ENCODE measurements at regions not wholly inside any gene's neighbourhood (a gene's known extent, or its start where the extent isn't known, plus 50 kb on each side); places are given as distances from the start of the nearest gene placed in this dataset.

GRCh38 chr18:76771192-76771799 lies 51.1 kb upstream of the ZNF236 start:
- DNase-seq (ENCODE audit: low read depth): no peak

DNA sequence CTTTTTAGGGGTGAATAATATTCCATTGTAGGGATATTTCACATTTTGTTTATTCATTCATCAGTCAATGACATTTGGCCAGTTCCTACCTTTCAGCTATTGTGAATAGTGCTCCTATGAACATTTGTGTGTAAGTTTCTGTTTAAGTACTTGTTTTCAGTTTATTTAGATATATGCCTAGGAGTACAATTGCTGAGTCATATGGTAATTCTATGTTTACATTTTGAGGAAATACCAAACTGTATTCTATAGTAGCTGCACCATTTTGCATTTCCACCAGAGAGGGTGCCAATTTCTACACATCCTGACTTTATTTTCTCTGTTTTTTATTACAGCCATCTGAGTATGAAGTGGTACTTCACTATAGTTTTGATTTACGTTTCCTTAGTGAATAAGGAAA lies 54.4 kb upstream of the ZNF236 start:
- no peak for DNase-seq (ENCODE audit: low read depth)

DNA sequence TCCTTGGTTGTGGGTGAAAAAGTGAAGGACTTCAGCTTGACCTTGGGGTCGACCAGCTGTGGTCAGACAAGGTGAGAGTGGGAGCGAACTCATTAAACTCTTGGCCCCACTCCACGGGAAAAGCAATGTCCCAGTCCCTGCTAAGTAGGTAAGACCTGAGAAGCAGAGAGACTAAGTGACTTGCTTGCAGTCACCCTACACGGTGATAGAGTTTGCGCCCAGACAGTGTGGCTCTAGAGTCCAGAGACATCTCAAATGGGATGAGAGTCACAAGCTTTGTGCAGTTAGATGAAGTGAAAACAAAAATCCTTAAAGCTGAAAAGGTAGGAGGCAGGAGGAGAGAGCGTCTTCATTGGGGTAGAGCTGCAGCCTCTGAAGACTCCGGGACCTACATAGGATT lies 55.9 kb upstream of the ZNF236 start:
- DNase-seq (ENCODE audit: low read depth): no peak

DNA sequence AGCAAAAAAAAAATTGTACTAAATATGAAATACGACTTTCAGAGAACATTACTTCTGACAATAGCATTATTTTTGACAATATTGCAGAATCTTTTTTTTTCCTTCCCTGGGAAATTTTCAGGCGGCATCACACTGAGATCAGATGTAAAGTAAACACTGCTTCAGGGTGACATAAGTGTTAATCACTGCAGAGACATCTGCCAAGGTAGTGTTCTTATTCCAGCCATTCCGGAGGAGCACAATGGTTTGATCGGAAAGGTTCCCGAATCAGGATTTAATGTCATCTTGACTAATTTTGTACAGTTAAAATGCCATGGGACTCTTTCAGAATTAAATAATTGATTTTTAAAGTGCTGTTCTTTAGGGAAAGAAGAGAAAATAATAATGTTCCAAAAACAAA lies 56.7 kb upstream of the ZNF236 start:
- no peak for DNase-seq (ENCODE audit: low read depth)

GRCh38 chr18:76764291-76764901 lies 58.0 kb upstream of the ZNF236 start:
- DNase-seq (ENCODE audit: low read depth): no peak

DNA sequence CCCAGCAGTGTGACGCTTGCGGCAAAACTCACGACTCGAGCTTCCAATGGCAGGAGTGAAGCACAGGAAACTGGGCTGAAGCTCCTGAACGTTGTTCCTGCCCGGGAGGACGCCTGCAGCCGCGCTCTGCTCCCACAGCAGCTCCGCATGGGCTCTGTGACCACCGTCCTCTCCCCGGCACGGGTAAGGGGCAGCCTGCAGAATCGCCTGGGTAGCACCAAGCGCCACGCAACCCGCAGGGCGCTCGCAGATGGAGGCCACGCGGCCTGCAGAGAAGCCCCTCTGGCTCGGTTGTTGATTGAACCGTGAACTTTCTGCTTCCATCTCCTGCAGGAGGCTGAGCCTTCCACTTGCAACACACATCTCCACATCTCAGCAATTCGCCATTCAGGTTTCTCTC lies 63.3 kb upstream of the ZNF236 start:
- DNase-seq (ENCODE audit: low read depth): no peak

GRCh38 chr18:76757925-76758324 lies 64.4 kb upstream of the ZNF236 start:
- no peak for DNase-seq (ENCODE audit: low read depth)

- DNase-seq (ENCODE audit: low read depth): no peak
These were observed 65.0 kb upstream of the ZNF236 start for GRCh38 chr18:76757335-76757734.

- no peak for DNase-seq (ENCODE audit: low read depth)
These were observed 65.7 kb upstream of the ZNF236 start for GRCh38 chr18:76756531-76757253.

- no peak for DNase-seq (ENCODE audit: low read depth)
These were observed 68.0 kb upstream of the ZNF236 start for GRCh38 chr18:76754351-76754750.

DNA sequence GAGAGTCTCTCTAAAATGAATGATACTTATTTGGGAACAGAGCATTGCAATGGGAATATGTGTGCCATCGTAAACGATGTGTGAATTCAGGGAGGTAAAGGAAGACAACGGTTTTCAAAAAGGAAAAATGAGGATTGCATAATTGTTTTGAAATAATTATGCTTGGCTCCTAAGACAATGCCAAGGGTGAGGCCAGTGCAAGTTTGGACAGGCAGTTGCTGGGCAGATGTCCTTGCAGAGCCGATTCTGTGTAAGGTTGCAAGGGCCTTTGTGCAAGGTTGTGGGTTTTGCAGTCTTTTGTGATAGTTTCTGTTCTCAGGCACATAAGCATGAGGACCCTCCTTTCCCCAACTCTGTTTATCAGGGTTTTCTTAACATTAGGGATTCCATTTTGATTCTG lies 70.0 kb upstream of the ZNF236 start:
- no peak for DNase-seq (ENCODE audit: low read depth)

- DNase-seq (ENCODE audit: low read depth): no peak
These were observed 71.2 kb upstream of the ZNF236 start for GRCh38 chr18:76750917-76751890.

- no peak for DNase-seq (ENCODE audit: low read depth)
These were observed 72.1 kb upstream of the ZNF236 start for GRCh38 chr18:76750269-76750668.

DNA sequence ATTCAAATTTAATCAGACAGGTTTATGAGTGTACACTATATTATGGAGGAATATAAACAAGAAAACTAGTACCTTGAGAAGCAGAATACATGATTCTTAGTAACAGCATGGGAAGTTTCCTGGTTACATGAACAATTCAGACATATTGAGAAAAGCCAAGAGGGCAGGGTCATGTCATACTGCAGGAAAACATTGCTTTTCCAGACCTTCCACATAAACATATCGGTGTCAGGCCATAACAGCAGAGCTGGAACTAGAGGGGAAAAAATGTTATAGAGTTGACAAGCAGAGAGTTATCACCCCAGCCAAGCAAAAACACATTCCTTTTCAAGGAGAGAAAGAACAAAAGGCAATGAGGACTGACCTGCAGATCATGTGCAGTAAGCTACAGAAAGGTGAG lies 74.7 kb upstream of the ZNF236 start:
- DNase-seq (ENCODE audit: low read depth): no peak

GRCh38 chr18:76741346-76741745 lies 81.0 kb upstream of the ZNF236 start:
- DNase-seq (ENCODE audit: low read depth): no peak

- DNase-seq (ENCODE audit: low read depth): no peak
These were observed 86.0 kb upstream of the ZNF236 start for GRCh38 chr18:76736309-76736708.

DNA sequence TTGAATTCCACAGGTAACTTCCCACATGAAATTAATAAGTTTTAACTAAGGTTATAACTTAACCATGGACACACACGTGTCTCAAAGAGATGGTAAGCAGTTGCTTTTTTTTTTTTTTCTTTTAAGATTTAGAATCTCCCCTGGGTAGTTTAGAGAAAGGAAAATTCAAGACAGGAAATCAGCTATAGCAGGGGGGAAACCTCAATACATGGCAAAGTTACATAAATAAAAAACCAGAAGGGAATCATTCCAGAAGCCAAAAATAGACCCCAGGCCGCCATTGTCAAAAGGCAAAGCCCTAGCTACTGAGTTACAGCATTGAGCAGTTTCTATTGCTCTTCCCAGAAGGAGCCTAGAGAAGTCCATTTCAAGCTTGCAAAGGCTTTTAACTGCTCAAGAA lies 91.5 kb upstream of the ZNF236 start:
- no peak for DNase-seq (ENCODE audit: low read depth)

DNA sequence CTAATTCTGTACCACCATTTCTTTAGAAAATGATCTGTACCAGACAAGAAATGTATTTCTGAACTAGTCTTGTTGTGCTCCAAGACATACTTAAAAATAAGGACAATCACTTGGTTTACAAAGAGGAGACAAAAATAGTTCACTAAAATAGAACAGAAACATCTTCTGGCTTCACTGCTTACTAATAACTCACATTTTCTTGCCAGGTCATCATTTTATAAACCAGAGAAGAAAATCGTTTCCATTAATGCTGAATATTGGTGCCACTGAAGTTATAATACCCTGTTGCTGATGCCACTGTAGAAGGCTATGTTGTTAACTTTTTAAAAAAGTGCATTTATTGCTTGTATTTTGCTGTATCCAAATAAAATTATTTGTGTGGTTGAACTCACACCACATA lies 94.8 kb upstream of the ZNF236 start:
- DNase-seq (ENCODE audit: low read depth): no peak

GRCh38 chr18:76725445-76725844 lies 96.9 kb upstream of the ZNF236 start:
- DNase-seq (ENCODE audit: low read depth): no peak

DNA sequence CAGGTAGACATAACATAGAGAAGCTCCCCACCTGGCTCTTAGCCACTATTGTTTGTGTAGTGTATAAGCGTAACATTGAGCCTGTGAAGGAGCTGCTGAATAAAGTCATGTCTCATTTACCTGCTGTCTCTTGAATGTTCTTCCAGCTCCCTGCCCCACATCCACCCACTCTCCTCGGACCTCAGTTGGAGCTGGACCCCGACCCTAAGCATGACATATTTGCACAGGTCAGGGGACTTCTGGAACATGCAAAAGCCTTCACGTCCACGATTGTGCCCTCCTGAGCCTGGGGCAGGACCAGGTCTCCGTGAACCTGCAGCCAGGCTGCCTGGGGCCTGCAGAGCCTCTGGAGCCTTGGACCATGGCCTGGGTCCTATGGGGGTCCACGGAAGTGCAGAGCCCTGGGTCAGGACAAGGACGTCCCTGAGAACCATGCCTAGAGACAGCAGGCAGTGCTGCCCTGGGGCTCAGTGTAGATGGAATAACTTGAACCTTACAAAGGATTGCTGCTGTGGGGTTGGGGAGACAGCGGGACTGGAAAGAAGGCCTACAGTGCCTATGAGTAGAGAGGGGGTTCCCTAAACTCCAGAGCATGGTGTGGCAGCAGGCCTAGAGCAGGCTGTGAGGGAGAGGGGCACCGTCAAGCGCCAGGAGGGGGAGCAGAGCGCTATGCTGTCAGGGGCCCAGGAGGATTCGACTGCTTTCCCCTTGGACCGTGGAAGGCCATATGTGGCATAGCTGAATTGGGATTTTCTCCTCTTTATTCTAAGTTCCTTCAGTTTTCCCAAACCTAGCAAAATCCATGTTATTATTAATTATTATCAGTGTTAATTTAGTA lies 99.9 kb upstream of the ZNF236 start:
- DNase-seq (ENCODE audit: low read depth): no peak

GRCh38 chr18:76721207-76721996 lies 101.0 kb upstream of the ZNF236 start:
- no peak for DNase-seq (ENCODE audit: low read depth)

All from activated T-helper 9 cell treated with anti-CD3 and anti-CD28 coated beads, Interleukin-2, amount 50 U/mL, for 16 hours (primary cell).